Smooth muscle cell (in vitro differentiated cells): ENCODE measurements at regions not wholly inside any gene's neighbourhood (a gene's known extent, or its start where the extent isn't known, plus 50 kb on each side); places are given as distances from the start of the nearest gene placed in this dataset.

Experiments
- DNase-seq: peaks from one replicate; lab custom pipeline; 2025; ENCODE audit not compliant: unreplicated experiment; lab: John Stamatoyannopoulos, UW
- H2AFZ ChIP-seq: fragments of 200-600 bp; sonication (generic); 2 replicates; pipeline ENCODE4 v1.6.0; 2016; ENCODE audit warnings: antibody characterized with exemption, low read depth, mild to moderate bottlenecking
- H3F3A ChIP-seq: fragments of 200-600 bp; sonication (generic); 2 replicates; pipeline ENCODE4 v1.6.0; 2017; ENCODE audit warnings: antibody characterized with exemption, low read depth
- H3K27ac ChIP-seq: fragments of 200-600 bp; sonication (generic); 2 replicates; pipeline ENCODE4 v1.5.1; 2016; ENCODE audit warnings: low read depth, mild to moderate bottlenecking
- H3K27me3 ChIP-seq: fragments of 200-600 bp; sonication (generic); 2 replicates; pipeline ENCODE4 v1.6.1; 2016; ENCODE audit warnings: low read depth, mild to moderate bottlenecking
- H3K36me3 ChIP-seq: fragments of 200-600 bp; sonication (generic); 2 replicates; pipeline ENCODE4 v1.5.1; 2016; ENCODE audit warnings: low read depth
- H3K4me1 ChIP-seq: fragments of 200-600 bp; sonication (generic); 2 replicates; pipeline ENCODE4 v1.5.1; 2016; ENCODE audit warnings: low read depth
- H3K4me2 ChIP-seq: fragments of 200-600 bp; sonication (generic); 2 replicates; pipeline ENCODE4 v1.6.0; 2016; ENCODE audit warnings: mild to moderate bottlenecking
- H3K4me3 ChIP-seq: fragments of 200-600 bp; sonication (generic); 2 replicates; pipeline ENCODE4 v1.5.1; 2016; ENCODE audit warnings: mild to moderate bottlenecking
- H3K79me2 ChIP-seq: fragments of 200-600 bp; sonication (generic); 2 replicates; pipeline ENCODE4 v1.6.0; 2016; ENCODE audit warnings: low read depth, mild to moderate bottlenecking
- H3K9ac ChIP-seq: fragments of 200-600 bp; sonication (generic); 2 replicates; pipeline ENCODE4 v1.6.0; 2016; ENCODE audit warnings: low read depth
- H3K9me3 ChIP-seq: fragments of 200-600 bp; sonication (generic); replicated peaks from 2 replicates; pipeline ENCODE4 v1.5.1; 2016; ENCODE audit warnings: low read depth
- H4K20me1 ChIP-seq: fragments of 200-600 bp; sonication (generic); 2 replicates; pipeline ENCODE4 v1.6.0; 2016; ENCODE audit warnings: low read depth
- WGBS: methylation state at CpG from one replicate; pipeline ENCODE4 v1.1.7; 2016; ENCODE audit warnings: low lambda C conversion rate; 5-methylcytosine and 5-hydroxymethylcytosine counted together
- TF ChIP-seq, protein P1 (sequence below): fragments of 200-600 bp; sonication (generic); IDR thresholded peaks from 2 replicates; pipeline ENCODE4 v1.5.1; 2017; ENCODE audit warnings: borderline replicate concordance, mild to moderate bottlenecking, antibody characterized with exemption; ENCODE audit not compliant: insufficient read depth, poor library complexity, severe bottlenecking

DNA sequence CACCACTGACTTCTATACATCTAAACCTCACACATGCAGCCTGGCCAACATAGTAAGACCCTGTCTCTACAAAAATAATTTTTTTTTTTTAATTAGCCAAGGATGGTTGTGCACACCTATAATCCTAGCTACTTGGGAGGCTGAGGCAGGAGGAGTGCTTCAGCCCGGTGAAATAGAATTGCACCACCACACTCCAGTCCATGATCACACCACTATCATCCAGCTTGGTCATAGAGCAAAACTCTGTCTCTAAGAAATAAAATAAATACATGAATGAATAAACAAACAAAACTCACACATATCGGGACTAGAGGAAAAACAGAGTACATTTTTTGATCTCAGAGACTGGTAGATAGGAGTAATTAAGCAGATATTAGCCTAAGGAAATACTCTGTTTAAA, 66.6 kb upstream of the PDE5A start:
- no peak for DNase-seq
- H3K4me3 ChIP-seq = no peak overlapping the region
- H3K4me2 ChIP-seq = no peak overlapping the region
- no peaks in the 10 kb centered on the region for H4K20me1 ChIP-seq
- no peak overlapping the region for H2AFZ ChIP-seq
- no peak overlapping the region for H3K9ac ChIP-seq
- H3K36me3 ChIP-seq = no peaks in the 10 kb centered on the region
- no peaks in the 10 kb centered on the region for H3F3A ChIP-seq
- H3K27ac ChIP-seq = no peak overlapping the region
- WGBS = 96% methylated on average over 2 of the region's 2 CpGs
- H3K4me1 ChIP-seq = no peaks in the 10 kb centered on the region
- H3K79me2 ChIP-seq = no peaks in the 10 kb centered on the region
- H3K27me3 ChIP-seq = peaks cover 3% of the 10 kb centered on the region
- H3K9me3 ChIP-seq = no peaks in the 10 kb centered on the region
- TF ChIP-seq, protein P1, sequence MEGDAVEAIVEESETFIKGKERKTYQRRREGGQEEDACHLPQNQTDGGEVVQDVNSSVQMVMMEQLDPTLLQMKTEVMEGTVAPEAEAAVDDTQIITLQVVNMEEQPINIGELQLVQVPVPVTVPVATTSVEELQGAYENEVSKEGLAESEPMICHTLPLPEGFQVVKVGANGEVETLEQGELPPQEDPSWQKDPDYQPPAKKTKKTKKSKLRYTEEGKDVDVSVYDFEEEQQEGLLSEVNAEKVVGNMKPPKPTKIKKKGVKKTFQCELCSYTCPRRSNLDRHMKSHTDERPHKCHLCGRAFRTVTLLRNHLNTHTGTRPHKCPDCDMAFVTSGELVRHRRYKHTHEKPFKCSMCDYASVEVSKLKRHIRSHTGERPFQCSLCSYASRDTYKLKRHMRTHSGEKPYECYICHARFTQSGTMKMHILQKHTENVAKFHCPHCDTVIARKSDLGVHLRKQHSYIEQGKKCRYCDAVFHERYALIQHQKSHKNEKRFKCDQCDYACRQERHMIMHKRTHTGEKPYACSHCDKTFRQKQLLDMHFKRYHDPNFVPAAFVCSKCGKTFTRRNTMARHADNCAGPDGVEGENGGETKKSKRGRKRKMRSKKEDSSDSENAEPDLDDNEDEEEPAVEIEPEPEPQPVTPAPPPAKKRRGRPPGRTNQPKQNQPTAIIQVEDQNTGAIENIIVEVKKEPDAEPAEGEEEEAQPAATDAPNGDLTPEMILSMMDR = no peak

DNA sequence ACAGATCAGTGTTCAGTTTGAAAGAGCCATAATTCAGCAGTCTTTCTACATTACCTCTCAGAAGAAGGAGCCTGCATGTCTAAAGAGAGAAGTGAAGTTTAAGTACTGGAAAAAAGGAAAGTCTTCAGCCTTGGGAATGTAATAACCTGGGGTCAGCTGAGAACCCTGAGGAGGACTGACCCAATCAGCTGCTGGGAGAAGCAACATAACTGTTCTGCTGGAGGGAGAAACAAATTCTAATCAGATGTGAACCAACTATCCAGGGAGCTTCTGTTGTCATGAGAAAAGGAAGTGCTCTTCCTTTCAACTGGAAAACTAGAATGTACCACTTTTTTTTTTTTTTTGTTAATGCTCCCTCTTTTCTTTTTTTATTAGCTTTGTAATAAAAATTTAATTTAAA, 64.5 kb upstream of the PDE5A start:
- H3K4me1 ChIP-seq = no peaks in the 10 kb centered on the region
- H4K20me1 ChIP-seq = no peaks in the 10 kb centered on the region
- peaks cover 3% of the 10 kb centered on the region for H3K27me3 ChIP-seq
- no peak overlapping the region for H3K27ac ChIP-seq
- H3K79me2 ChIP-seq = no peaks in the 10 kb centered on the region
- no peaks in the 10 kb centered on the region for H3F3A ChIP-seq
- H3K36me3 ChIP-seq = no peaks in the 10 kb centered on the region
- no peaks in the 10 kb centered on the region for H3K9me3 ChIP-seq
- TF ChIP-seq, protein P1 = no peak
- no peak overlapping the region for H3K4me3 ChIP-seq
- no peak overlapping the region for H3K4me2 ChIP-seq
- no peak overlapping the region for H2AFZ ChIP-seq
- DNase-seq = no peak
- H3K9ac ChIP-seq = no peak overlapping the region

DNA sequence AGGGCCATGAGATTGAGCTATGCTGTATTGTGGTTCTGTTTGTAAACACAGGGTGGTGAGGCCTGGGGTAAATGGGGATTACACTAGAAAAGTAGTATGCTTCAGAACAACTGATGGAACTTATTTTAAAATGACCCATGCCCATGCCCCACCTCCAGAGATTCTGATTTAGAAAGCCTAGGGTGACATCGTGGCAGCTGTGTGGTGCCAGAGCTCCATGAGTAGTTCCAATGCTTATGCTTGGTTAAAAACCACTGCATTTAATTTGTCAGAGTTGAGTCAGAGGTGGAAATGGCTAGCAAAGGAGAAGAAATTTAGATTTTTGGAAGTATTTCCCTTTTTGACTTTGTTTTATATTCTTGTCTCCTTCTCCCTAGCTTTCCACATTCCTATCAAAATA, 63.4 kb upstream of the PDE5A start:
- Histone ChIP-seq H3K27me3 (peaks cover 3% of the 10 kb centered on the region), H3K79me2 (no peaks in the 10 kb centered on the region), H3K4me3 (no peak overlapping the region), H3K9me3 (no peaks in the 10 kb centered on the region), H3K9ac (no peak overlapping the region), H4K20me1 (no peaks in the 10 kb centered on the region), H3K36me3 (no peaks in the 10 kb centered on the region), H3K4me1 (no peaks in the 10 kb centered on the region), H2AFZ (no peak overlapping the region), H3F3A (no peaks in the 10 kb centered on the region), H3K4me2 (no peak overlapping the region), H3K27ac (no peak overlapping the region)
- TF ChIP-seq, protein P1 = no peak
- WGBS = 71% methylated on average over 1 of the region's 1 CpG
- DNase-seq = no peak

DNA sequence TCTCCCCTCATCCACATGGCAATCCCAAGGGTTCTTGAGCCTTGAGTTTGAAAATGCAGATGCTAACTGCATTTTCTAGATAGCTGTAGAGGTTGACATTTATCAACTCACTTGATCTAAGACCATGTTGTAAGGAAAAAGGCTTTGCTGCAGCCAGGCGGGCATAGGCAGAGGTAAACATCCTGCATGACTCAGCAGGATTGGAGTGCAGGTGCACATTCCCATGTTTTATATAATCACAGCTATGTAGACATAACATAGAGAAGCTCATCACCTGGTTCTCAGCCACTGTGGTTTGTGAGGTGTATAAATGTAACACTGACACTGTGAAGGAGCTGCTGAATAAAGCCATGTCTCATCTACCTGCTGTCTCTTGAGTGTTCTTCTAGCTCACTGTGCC, 62.3 kb upstream of the PDE5A start:
- Histone ChIP-seq H4K20me1 (no peaks in the 10 kb centered on the region), H3F3A (no peaks in the 10 kb centered on the region), H2AFZ (no peak overlapping the region), H3K9ac (no peak overlapping the region), H3K27me3 (peaks cover 3% of the 10 kb centered on the region), H3K36me3 (no peaks in the 10 kb centered on the region), H3K79me2 (no peaks in the 10 kb centered on the region), H3K9me3 (no peaks in the 10 kb centered on the region), H3K27ac (no peak overlapping the region), H3K4me1 (no peaks in the 10 kb centered on the region), H3K4me2 (no peak overlapping the region), H3K4me3 (no peak overlapping the region)
- no peak for DNase-seq
- 91% methylated on average over 1 of the region's 1 CpG for WGBS
- TF ChIP-seq, protein P1 = no peak
